K562 (cell line): ENCODE measurements at regions not wholly inside any gene's neighbourhood (a gene's known extent, or its start where the extent isn't known, plus 50 kb on each side); places are given as distances from the start of the nearest gene placed in this dataset.

Source experiments
- ARID1B ChIP-seq: fragments of 450-650 bp; IDR thresholded peaks from 2 replicates; pipeline ENCODE4 v1.6.1; 2016; ENCODE audit warnings: antibody characterized with exemption, mild to moderate bottlenecking, inconsistent platforms
- CEBPZ ChIP-seq: fragments of 150-350 bp; IDR thresholded peaks from 2 replicates; pipeline ENCODE4 v1.6.1; 2014; ENCODE audit warnings: low read depth, mild to moderate bottlenecking, low read length, borderline replicate concordance
- GABPB1 ChIP-seq: sonication (generic); formaldehyde crosslinking; IDR thresholded peaks from 2 replicates; pipeline ENCODE4 v1.8.0; 2022; ENCODE audit warnings: mild to moderate bottlenecking, missing genetic modification reagents
- MTA2 ChIP-seq: fragments of 450-650 bp; IDR thresholded peaks from 2 replicates; pipeline ENCODE4 v1.6.1; 2016; ENCODE audit warnings: low read depth
- NR3C1 ChIP-seq: sonication (generic); formaldehyde crosslinking; IDR thresholded peaks from 2 replicates; pipeline ENCODE4 v1.8.1; 2022; ENCODE audit warnings: missing genetic modification reagents
- PML ChIP-seq: IDR thresholded peaks from 2 replicates; pipeline ENCODE4 v1.6.1; 2012; ENCODE audit warnings: low read length, inconsistent platforms
- ZNF583 ChIP-seq: fragments of 250-450 bp; sonication (Bioruptor Pico); IDR thresholded peaks from 2 replicates; pipeline ENCODE4 v1.4.0; 2020
- ZNF75A ChIP-seq: fragments of 450-650 bp; formaldehyde crosslinking; IDR thresholded peaks from 2 replicates; pipeline ENCODE4 v1.4.0; 2020; ENCODE audit warnings: mild to moderate bottlenecking
- TF ChIP-seq, protein P1 (sequence below): fragments of 250-450 bp; sonication (Bioruptor Pico); IDR thresholded peaks from 2 replicates; pipeline ENCODE4 v1.4.0; 2020
- TF ChIP-seq, protein P2 (sequence below): sonication (generic); formaldehyde crosslinking; IDR thresholded peaks from 2 replicates; pipeline ENCODE4 v1.8.1; 2023; ENCODE audit warnings: mild to moderate bottlenecking, missing genetic modification reagents
- TF ChIP-seq, protein P3 (sequence below): sonication (generic); formaldehyde crosslinking; IDR thresholded peaks from 2 replicates; pipeline ENCODE4 v1.8.0; 2022; ENCODE audit warnings: missing genetic modification reagents, mild to moderate bottlenecking, borderline replicate concordance

DNA sequence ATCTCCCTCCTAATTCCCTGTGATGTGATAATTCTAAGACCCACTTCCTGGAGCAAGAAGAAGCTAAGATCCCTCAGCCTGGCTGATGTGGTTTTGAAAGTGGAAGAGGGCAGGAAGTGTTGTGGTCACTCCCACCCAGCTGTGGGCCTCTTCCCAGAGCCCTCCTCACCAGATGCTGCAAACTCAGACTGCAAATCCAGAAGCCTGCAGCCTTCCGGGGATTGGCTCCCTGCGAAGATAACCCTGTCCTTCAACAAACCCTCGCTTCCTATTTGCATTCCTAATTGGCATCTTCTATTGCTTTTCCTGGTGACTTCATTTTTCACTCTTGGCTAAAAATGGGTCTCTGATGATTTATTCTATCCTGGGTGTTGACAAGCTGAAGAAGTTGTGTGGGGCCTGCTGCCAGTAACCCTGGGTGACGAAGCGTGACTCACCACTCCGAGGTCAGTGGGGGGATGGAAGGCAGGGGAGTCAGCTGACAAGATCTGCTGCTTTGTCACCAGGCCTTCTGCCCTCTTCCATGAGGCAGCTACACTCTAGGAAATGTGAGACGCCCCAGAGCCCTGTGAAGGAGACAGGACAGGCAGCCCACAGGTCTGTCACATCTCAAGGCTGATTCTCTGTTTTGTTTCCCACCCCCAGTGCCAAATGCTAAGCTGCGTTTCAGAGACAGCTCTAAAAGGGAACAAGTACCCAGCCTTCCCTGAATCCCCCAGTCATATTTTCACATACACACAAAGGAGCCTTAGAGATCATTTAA is 99.7 kb upstream of the LIPC start (continued):
- TF ChIP-seq, protein P1, sequence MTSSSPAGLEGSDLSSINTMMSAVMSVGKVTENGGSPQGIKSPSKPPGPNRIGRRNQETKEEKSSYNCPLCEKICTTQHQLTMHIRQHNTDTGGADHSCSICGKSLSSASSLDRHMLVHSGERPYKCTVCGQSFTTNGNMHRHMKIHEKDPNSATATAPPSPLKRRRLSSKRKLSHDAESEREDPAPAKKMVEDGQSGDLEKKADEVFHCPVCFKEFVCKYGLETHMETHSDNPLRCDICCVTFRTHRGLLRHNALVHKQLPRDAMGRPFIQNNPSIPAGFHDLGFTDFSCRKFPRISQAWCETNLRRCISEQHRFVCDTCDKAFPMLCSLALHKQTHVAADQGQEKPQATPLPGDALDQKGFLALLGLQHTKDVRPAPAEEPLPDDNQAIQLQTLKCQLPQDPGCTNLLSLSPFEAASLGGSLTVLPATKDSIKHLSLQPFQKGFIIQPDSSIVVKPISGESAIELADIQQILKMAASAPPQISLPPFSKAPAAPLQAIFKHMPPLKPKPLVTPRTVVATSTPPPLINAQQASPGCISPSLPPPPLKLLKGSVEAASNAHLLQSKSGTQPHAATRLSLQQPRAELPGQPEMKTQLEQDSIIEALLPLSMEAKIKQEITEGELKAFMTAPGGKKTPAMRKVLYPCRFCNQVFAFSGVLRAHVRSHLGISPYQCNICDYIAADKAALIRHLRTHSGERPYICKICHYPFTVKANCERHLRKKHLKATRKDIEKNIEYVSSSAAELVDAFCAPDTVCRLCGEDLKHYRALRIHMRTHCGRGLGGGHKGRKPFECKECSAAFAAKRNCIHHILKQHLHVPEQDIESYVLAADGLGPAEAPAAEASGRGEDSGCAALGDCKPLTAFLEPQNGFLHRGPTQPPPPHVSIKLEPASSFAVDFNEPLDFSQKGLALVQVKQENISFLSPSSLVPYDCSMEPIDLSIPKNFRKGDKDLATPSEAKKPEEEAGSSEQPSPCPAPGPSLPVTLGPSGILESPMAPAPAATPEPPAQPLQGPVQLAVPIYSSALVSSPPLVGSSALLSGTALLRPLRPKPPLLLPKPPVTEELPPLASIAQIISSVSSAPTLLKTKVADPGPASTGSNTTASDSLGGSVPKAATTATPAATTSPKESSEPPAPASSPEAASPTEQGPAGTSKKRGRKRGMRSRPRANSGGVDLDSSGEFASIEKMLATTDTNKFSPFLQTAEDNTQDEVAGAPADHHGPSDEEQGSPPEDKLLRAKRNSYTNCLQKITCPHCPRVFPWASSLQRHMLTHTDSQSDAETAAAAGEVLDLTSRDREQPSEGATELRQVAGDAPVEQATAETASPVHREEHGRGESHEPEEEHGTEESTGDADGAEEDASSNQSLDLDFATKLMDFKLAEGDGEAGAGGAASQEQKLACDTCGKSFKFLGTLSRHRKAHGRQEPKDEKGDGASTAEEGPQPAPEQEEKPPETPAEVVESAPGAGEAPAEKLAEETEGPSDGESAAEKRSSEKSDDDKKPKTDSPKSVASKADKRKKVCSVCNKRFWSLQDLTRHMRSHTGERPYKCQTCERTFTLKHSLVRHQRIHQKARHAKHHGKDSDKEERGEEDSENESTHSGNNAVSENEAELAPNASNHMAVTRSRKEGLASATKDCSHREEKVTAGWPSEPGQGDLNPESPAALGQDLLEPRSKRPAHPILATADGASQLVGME = peak; percentile 37; the same call in 1 of the 2 replicates
- TF ChIP-seq ARID1B = peak; percentile 94
- TF ChIP-seq GABPB1 (CRISPR knock-in tag) = peak; percentile 67
- TF ChIP-seq NR3C1 = no peak
- TF ChIP-seq, protein P2, sequence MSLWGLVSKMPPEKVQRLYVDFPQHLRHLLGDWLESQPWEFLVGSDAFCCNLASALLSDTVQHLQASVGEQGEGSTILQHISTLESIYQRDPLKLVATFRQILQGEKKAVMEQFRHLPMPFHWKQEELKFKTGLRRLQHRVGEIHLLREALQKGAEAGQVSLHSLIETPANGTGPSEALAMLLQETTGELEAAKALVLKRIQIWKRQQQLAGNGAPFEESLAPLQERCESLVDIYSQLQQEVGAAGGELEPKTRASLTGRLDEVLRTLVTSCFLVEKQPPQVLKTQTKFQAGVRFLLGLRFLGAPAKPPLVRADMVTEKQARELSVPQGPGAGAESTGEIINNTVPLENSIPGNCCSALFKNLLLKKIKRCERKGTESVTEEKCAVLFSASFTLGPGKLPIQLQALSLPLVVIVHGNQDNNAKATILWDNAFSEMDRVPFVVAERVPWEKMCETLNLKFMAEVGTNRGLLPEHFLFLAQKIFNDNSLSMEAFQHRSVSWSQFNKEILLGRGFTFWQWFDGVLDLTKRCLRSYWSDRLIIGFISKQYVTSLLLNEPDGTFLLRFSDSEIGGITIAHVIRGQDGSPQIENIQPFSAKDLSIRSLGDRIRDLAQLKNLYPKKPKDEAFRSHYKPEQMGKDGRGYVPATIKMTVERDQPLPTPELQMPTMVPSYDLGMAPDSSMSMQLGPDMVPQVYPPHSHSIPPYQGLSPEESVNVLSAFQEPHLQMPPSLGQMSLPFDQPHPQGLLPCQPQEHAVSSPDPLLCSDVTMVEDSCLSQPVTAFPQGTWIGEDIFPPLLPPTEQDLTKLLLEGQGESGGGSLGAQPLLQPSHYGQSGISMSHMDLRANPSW (CRISPR knock-in tag) = peak; percentile 43; the same call in 1 of the 2 replicates
- peak; percentile 23; the same call in 1 of the 2 replicates for TF ChIP-seq ZNF583
- TF ChIP-seq, protein P3, sequence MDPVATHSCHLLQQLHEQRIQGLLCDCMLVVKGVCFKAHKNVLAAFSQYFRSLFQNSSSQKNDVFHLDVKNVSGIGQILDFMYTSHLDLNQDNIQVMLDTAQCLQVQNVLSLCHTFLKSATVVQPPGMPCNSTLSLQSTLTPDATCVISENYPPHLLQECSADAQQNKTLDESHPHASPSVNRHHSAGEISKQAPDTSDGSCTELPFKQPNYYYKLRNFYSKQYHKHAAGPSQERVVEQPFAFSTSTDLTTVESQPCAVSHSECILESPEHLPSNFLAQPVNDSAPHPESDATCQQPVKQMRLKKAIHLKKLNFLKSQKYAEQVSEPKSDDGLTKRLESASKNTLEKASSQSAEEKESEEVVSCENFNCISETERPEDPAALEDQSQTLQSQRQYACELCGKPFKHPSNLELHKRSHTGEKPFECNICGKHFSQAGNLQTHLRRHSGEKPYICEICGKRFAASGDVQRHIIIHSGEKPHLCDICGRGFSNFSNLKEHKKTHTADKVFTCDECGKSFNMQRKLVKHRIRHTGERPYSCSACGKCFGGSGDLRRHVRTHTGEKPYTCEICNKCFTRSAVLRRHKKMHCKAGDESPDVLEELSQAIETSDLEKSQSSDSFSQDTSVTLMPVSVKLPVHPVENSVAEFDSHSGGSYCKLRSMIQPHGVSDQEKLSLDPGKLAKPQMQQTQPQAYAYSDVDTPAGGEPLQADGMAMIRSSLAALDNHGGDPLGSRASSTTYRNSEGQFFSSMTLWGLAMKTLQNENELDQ = no peak
- TF ChIP-seq ZNF75A (CRISPR knock-in tag) = no peak; the same call in 1 of the 2 replicates
- no peak; the same call in 1 of the 2 replicates for TF ChIP-seq MTA2
- TF ChIP-seq CEBPZ = no peak
- peak; percentile 84 for TF ChIP-seq PML
